Stimulated activated CD4-positive, alpha-beta T cell treated with anti-CD3 and anti-CD28 coated beads, Interleukin-2, amount 100 ng/mL, for 24 hours (primary cell): ENCODE measurements at regions not wholly inside any gene's neighbourhood (a gene's known extent, or its start where the extent isn't known, plus 50 kb on each side); places are given as distances from the start of the nearest gene placed in this dataset.
"Not testable (repeated sequence)": the region's sequence is repeated elsewhere in the genome, so short reads cannot be mapped to it uniquely, and the experiment has no call there.

ENCODE experiments used
- DNase-seq, 2 donors: peaks; one replicate each; pipeline ENCODE4 v3.0.0-alpha.2; 2020

DNA sequence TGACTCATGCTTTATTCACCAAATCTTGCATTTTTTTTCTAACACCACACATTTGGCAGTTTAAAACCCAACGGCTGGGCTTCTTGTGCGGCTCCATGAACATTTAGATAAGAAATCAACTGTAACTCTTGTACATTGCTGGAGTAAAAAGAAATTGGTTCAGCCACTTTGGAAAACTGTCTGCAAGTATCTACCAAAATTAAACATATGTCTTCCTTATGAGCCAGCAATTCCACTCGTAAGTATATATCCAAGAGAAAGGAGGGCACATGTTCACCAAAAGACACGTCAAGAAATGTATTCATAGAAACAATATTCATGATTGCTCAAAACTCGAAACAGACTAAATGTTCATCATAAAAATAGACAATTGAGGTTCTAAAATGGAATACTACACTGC is 291.9 kb upstream of the POU1F1 start:
- DNase-seq, result no peak

DNA sequence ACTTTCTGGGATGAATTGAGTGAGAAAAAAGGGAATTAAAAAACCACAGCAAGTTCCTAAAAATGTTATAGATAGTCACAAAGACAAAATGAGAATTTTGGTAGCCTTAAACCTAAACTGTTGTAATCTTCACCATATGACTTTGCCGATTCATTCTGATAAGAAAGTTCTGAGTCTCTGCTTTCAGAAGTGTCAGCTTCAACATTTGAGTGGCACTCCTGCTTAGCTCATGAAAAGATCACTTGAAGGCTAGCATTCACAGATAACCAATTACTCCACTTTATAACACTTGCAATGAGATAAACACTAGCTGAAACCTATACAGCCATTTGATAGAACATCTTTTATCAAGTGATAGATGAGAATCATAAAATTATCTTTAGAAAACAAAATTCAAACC is 288.1 kb upstream of the POU1F1 start:
- no peak for DNase-seq

DNA sequence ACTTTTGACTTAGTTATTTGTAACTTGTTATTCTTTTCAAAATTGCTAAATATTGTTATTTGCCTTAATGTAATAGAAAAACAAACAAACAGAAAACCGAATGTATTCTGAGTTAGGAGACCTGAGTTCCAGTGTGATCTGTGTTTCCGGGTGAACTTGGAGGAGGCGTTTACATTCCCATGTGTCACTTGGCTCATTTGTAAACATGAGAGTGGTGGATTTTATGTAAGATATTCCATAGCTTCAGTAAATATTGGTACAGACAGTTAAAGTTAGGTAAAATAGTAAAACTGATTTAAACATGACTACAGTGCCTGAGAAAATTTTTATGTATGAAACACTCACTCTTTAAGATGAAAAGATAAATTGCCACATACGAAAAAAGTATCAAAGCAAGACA is 287.3 kb upstream of the POU1F1 start:
- DNase-seq, result no peak

DNA sequence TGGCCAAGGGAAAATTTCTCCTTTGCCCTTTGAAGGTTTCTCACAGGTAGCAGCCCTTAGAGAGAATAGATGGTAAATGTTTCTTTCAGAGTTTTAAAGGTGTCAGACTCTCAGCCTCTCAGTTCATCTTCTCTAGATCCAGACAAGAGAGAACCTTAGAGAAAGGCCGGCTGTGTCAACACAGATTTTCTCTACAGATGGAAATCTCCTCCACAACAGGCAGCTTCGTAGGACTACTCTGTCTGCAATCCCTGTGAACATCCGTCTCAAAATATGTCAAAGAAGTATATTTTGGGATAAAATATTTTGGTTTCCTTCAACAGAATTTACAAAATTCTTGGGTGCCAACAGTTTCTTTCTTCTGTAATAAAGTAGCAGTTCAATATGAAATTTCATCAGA is 282.1 kb upstream of the POU1F1 start:
- no peak for DNase-seq

DNA sequence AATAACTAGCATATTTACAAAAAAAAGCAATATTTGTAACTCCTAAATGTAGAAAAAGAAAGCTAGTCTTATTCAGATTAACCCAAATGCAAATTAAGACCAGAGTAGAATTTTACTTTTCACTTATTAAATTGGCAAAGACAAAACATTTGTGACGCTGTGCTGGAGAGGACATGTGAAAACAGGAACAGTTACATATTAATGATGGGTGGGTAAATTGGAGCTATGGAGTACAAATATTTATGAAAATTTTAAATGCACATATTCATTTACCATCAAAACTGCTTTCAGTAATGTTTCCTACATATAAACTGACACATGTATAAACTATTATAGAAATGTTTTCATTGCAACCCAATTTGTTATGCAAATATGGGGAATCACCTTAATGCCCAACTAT is 278.9 kb upstream of the POU1F1 start:
- no peak for DNase-seq

DNA sequence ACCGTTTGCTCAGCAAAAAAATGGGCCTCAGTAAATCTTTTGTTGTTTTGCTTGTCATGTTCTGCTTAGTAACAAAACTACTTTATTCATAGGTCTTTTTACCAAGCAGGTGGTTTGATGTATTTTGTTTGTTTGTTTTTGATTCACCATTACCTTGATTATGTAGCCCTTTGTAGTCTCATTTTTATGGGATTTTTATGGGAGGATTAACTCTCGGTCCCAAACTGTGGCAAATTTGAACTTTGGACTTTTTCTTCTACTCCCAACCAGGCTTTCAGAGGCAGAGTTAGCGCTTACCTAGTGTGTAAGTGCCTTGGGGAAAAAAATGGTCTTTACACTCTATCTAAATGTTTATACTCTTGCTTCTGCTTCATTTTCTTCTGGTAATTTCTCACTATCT is 276.7 kb upstream of the POU1F1 start:
- DNase-seq, result no peak

DNA sequence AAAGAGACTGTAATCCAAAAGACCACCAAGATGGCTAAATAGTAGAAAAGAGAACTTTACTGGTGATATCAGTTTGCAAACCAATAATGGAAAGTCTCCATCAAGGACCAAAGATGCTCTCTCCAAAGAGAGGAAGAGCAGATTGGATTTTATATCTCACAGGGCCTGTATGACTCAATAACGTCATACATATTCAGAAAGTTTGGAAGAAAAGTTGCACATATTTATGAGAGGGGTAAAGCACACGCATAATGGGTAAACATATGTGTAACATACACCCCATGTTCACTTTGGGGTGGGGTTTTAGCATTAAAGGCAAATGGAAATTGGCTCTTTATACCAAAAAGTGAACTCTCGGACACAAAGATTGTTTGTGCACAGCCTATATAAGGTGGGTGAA is 274.5 kb upstream of the POU1F1 start:
- DNase-seq, result no peak

DNA sequence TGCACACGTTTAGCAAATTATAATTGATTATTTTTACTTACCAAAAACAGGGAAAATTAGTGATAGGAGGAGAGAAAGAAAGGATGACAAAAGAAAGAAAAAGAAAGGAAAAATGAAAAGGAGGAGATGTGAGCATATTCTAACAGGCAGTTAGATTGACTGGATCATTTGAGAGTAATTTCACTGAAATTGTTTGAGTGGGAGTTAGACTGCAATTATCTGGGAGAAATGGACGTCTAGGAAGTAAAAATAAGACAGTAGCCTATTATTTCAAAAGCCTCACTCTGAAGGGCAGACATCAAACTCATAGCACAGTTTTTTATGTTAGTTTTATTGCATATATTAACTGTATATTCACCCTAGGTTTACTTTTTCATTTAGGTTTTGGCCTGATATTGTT is 272.8 kb upstream of the POU1F1 start:
- DNase-seq, result no peak

DNA sequence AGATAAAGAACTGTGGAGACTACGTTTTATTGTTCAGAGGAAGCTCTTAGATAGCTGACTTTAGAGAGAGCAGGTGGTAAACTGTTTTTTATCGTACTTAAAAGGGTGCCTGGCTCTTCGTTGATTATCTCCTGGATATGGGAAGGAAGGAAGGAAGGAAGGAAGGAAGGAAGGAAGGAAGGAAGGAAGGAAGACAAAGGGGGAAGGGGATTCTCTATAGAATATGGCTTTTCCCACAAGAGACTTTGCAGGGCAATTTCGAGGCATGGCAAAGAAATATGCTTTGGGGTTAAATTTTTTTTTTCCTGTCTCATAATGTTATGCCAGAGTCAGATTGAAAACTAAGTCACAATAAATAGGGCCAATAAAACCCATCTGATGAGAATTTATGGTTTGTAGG is 271.9 kb upstream of the POU1F1 start:
- no peak for DNase-seq

DNA sequence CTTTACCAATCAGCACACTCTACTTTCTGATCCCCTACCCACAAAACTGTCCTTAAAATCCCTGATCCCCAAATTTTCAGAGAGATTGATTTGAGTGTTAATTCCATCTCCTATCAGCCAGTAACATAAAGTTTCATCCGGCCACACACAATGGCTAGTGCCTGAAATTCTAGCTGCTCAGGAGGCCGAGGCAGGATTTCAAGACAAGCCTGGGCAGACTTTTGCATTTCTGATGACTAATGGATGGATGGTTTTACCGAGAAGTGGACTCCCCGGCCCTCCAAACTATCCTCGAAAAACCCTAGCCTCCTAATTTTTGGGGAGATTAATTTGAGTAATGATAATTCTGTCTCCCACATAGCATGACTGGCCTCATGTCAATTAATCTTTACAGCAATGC is 269.8 kb upstream of the POU1F1 start:
- DNase-seq, result no peak

DNA sequence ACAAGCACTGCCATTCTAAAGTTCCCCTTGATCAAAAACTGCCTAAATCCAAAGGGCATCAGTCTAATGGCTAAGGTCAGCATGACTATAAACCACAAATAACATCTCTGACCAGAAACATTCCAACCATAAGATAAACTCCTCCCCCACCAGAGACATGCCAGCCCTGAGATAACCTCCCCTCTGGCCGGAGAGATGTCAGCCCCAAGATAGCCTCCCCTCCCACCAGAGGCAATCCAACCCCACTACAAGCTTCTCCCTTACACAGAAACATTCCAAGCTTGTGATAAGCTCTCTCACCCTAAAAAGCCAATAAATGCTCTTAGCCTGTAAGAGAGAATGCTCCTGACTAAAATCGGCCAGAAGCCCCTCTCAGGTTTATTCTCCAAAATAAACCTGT is 267.0 kb upstream of the POU1F1 start:
- not testable (repeated sequence) for DNase-seq

DNA sequence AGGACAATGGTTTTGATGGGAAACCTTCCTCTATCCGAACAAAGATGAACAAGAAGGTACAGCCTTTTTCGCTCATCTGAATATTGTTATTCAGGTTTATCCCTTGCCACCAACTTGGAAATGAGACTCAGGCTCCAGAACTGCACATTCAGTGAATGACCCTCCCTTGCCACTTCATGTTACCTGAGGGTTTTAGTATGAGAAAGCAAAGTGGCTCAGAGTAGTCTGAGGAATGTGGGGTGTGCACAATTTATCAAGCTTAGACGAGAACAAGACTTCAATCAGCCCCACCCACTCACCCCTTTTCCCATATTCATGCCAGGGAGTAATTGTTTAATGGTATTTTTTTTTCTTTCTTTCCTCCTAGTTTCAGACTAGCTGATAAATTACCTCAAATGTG is 265.3 kb upstream of the POU1F1 start:
- DNase-seq, result no peak

DNA sequence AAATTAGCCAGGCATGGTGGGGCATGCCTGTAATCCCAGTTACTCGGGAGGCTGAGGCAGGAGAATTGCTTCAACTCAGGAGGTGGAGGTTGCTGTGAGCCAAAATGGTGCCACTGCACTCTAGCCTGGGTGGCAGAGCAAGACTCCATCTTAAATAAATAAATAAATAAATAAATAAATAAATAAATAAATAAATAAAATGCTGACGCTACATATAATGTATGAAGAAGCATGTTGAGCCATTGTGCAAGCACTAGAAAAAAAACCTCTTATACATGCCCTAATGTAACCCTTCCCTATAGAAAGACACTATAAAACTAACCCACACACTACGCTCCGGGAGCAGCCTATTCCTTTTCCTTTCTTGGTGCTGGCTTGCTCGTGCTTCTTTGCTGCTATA is 262.3 kb upstream of the POU1F1 start:
- DNase-seq, result not testable (repeated sequence)

DNA sequence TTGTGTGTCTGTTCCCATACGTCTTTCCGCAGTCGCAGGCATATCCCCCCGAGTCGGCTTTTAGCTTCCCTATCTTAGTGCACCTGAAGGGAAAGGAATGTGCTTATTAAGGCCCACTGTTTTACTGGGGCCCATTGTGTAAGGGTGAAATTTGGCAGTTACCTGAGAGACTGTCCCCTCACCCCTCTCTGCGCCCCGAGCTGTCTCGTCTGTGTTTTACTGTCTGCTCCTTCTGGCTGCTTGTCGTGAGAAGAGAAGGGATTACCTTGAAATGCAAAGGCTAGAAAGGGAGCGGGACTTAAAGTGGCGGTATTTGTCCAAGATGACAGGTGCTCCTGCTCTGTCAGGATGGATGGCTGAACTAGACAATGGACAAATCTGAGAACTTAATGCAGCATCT is 233.0 kb upstream of the POU1F1 start:
- no peak for DNase-seq

DNA sequence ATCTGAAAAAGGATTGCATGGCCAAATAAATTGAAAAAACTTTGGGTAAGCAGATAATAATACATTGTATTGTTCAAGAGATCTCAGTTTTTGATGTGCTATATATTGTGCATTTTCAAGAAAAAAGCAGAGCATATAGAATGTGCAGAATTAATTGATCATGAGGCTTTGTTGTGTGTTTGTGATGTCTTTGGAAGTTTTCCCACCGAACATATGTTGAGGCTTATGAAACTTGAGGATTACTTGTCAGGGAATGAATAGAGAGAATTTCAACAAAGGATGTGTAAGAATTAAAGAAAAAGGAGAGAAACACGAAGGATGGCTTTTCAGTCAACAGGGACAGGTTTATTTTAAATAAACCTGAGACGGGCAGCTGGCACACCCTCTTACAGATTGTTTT is 232.5 kb upstream of the POU1F1 start:
- no peak for DNase-seq

DNA sequence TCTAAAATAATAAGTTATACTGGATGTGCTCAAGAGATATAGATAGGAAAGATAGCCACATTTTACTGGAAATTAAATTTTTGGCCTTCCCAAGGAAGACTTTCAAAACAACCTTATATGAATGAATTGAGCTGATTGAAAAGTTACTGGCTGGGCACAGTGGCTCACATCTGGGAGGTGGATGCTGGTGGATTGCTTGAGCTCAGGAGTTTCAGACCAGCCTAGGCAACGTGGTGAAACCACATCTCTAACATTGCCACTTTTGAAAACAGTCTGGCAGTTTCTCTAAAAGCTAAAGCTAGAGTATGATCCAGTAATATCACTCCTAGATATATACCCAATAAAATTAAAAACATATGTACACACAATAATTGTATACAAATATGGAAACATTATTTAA is 231.4 kb upstream of the POU1F1 start:
- no peak for DNase-seq

DNA sequence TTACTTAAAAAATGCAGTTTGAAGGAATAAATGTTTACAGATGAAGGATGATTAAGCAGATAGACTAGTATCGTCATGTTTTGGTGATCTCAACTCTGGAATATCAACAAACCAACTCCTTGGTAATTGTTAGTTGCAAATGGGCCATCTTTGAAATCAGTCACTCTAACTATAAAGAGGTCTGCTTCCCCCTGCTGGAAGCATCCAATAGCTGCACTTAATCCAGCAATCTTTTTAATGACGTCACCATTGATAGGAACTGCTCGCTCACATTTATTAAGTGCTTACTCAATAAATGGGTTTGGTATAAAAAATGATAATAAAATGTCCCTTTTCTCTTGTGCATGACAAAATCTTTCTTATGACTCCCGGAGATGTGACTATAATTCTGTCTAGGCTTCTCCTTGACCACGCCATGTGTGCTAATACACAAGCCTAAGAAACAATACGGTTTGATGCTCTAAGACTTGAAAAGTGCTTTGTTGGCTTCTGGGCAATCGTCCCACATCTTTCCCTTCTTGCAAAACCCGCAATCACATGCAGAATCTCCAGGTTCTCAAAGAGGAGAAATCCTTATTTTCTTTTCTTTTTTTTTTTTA is 227.6 kb upstream of the POU1F1 start:
- DNase-seq, result no peak

DNA sequence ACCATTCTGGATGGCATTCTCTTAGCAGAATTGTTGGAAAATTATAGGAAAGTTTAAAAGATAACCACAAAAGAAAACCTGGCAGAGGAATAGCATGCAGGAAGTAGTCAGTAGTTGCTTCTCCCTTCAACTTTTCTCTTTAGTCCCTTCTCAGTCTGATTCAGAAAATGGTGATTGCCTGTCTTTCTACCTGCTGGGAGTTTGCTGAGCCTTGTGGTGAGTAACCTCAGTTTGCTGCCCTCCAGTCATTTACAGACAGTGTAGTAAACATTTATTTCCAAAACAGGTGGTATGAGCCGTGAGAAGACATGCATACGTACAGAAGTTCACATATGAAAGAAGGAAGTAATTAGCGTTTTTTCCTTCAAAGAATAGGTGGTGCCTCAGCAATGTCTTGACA is 224.7 kb upstream of the POU1F1 start:
- no peak for DNase-seq

DNA sequence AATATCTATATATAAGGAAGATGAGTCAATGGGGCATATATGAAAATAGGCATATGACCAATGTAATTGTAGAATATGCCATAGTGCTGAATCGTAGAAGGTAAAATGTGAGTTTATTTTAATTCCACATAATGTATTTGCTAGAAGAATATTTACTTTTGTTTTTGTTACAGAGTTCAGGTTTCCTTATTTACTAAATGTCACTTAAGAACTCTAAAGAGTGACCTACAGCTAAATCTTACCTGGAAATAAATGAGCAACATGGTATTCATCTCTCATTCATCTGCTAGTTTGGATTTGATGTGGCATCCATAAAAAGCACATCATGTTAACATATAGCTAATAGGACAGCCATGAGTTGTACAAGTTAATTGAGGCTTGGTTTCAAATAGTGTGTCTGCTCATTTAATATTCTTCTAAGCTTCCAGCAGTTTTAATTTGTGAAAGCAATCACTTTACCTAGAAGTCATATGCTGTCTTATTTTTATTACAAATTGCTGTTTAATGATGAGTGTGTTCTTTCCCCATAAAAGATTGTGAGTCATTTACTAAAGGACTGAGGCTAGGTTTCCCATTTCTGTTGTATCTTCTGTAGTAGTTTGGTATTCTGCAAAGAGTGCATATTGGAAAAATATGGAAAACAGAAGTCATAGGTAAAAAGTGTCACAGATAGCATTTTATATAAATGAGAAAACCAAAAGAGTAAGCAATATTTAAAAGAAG is 222.1 kb upstream of the POU1F1 start:
- DNase-seq, result no peak

DNA sequence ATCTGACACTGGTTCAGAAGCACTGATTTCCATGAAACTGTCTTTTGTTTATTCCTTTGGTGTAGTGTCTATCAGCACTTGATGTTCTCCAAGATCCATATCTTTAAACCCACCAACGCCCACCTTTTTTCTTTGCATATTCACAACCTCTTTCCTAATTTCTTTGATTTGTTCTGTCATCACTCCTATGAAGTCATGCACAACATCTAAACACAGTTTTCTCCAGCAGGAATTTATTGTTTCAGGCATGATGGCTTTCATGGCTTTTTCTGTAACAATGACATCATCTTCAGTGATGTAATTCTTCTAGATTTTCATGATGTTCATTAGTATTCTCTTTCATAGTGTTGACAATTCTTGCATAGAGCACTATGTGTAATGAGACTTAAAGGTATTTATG is 219.6 kb upstream of the POU1F1 start:
- DNase-seq, result no peak

DNA sequence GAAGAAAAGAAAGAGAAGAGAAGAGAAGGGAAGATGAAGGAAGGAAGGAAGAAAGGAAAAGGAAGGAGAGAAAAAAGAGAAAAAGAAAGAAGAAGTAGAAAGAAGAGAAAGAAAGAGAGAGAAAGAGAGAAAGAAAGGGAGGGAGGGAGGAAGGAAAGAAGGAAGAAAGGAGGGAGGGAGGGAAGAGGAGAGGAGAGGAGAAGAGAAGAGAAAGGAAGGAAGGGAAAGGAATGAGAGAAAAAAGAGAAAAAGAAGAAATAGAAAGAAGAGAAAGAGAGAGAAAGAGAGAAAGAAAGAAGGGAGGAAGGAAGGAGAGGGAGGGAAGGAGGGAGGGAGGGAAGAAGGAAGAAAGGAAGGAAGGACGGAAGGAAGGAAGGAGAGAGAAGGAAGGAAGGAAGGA is 217.9 kb upstream of the POU1F1 start:
- DNase-seq, result no peak

DNA sequence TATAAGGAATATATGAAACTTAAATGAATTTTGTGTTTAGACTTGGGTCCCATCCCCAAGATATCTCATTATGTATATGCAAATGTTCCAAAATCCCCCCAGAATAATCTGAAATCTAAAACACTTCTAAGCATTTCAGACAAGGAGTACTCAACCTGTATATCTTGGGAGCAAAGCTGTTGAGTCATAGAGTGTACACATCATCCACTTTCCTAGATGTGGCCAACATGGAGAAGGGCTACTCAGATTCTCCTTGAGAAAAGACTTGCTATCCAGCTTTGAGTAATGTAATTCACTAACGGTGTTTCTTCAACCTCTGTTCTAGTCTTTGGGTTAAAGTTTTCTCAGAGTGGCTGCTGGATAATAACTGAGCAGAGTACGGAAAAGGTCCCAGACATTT is 215.5 kb upstream of the POU1F1 start:
- DNase-seq, result no peak

DNA sequence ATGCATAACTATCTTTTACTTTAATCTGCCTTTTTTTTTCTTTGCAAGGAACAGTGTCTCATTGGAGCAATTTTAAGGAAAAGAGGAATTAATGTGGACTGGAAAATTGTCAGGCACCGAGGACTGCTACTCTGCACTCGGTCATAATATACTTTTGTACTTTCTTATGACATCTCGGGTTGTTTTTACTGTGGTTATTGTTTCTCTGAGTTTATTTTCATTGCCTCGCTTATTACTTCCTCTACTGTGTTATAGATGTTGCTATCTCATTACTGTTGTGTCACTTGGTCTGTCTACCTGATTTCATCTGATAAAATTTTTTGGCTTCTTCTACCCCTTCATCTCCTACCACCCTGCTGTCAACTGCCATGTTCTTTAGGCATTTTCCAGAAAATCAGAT is 213.5 kb upstream of the POU1F1 start:
- no peak for DNase-seq

DNA sequence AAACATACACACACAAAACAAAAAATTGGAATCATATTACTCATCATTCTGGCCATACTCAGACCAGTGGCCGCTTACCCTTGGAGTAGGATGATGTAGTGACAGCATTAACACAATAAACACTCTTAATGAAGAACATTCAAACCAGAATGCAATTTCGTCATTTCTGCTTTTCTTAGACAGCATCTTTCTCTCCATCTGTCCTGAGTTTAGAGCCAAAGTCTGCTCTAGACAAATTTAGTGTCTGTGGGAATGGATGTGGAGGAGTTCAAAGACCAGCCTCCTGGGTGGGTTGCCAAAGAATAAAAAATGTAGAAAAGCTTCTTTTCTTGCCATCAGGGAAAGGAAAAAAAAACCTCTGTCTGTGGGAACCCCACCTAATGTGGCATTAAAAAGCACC is 212.4 kb upstream of the POU1F1 start:
- DNase-seq, result no peak

DNA sequence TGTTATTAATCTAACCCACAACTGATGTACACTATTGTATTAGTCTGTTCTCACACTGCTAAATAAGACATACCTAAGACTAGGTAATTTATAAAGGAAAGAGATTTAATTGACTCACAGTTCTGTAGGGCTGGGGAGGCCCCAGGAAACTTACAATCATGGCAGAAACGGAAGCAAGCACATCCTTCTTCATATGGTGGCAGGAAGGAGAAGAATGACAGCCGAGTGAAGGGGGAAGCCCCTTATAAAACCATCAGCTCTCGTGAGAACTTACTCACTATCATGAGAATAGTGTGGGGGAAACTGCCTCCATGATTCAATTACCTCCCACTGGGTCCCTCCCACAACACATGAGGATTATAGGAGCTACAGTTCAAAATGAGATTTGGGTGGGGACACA is 210.3 kb upstream of the POU1F1 start:
- not testable (repeated sequence) for DNase-seq
